PFSK-1 (cell line): ENCODE measurements at regions not wholly inside any gene's neighbourhood (a gene's known extent, or its start where the extent isn't known, plus 50 kb on each side); places are given as distances from the start of the nearest gene placed in this dataset.

Experiments
- FOXP2 ChIP-seq: optimal IDR thresholded peaks from 2 replicates; pipeline ENCODE3; 2011; ENCODE audit warnings: borderline replicate concordance, control low read depth, inconsistent platforms; ENCODE audit not compliant: insufficient read depth; ENCODE audit errors: extremely low read length, extremely low read depth
- POLR2AphosphoS5 ChIP-seq: IDR thresholded peaks from 2 replicates; pipeline ENCODE4 v1.6.1; 2012; ENCODE audit warnings: low read depth, mild to moderate bottlenecking, control low read depth, low read length, moderate library complexity
- REST ChIP-seq, 2 experiments: IDR thresholded peaks; 2 replicates each; pipeline versions ENCODE4 v1.6.1 to v1.8.0; 2011 to 2012; ENCODE audit warnings: low read depth in 2 of 2, low read length in 2 of 2, control low read depth in 1 of 2, inconsistent platforms in 1 of 2, mild to moderate bottlenecking in 1 of 2, moderate library complexity in 1 of 2; ENCODE audit not compliant: insufficient read depth in 1 of 2
- SIN3A ChIP-seq: IDR thresholded peaks from 2 replicates; pipeline ENCODE4 v1.6.1; 2012; ENCODE audit warnings: mild to moderate bottlenecking, low read length, moderate library complexity, borderline replicate concordance; ENCODE audit not compliant: insufficient read depth
- TAF1 ChIP-seq: IDR thresholded peaks from 2 replicates; pipeline ENCODE4 v1.6.1; 2012; ENCODE audit warnings: low read length, control low read depth, borderline replicate concordance; ENCODE audit not compliant: insufficient read depth

DNA sequence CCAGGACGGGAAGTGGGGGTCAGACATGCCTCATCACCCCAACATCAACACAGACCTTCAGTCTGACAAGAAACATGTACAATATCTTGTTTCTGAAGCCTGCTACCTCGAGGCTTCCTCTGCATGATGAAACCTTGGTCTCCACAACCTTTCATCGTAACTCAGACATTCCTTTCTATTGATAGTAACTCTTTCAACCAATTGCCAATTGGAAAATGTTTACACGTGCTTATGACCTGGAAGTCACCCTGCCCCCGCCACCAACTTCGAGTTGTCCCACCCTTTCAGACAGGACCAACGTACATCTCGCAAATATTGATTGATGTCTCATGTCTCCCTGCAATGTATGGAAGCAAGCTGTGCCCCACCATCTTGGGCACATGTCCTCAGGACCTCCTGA is 159.5 kb downstream of the ETS2 start:
- TF ChIP-seq SIN3A (no peak), REST (IDR thresholded peaks at IDR 0.05; ENCODE audit: insufficient read depth in 1 of 2, low read depth in 2 of 2, low read length in 2 of 2) (no peak), POLR2AphosphoS5 (no peak), FOXP2 (no peak), TAF1 (no peak)

DNA sequence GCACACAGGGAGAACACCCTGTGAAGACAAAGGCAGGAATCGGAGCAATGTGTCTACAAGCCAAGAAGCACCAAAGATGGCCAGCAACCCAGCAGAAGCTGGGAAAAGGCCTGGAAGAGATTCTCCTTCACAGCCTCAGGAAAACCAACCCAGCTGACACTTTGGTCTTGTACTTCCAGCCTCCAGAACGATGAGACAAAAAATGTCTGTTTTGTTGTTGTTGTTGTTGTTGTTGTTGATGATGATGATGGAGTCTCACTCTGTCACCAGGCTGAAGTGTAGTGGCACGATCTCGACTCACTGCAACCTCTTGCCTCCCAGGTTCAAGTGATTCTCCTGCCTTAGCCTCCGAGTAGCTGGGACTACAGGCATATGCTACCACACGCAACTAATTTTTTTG is 157.3 kb downstream of the ETS2 start:
- TF ChIP-seq SIN3A (no peak), FOXP2 (no peak), POLR2AphosphoS5 (no peak), TAF1 (no peak)

DNA sequence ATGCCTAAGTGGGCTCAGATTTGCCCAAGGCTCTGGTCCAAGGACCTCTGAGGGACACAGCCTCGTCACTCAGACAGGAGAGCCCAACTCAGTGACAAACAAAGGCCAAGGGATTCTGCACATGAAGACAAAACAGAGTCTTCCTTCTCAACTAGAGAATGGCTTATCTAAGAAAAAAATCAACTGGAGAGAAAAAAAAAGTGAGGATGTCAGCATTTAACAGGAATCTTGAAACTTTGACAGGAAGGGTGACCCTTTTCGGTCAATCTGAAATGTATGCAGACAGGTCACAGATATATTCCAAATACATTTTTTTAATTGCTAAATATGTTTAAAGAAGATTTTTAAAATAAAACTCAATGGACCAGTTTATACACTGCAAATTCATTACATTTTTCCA is 154.5 kb downstream of the ETS2 start:
- TF ChIP-seq REST (IDR thresholded peaks at IDR 0.05; ENCODE audit: insufficient read depth in 1 of 2, low read depth in 2 of 2, low read length in 2 of 2), result no peak
- no peak for TF ChIP-seq SIN3A
- TF ChIP-seq FOXP2, result no peak
- TF ChIP-seq TAF1, result no peak

DNA sequence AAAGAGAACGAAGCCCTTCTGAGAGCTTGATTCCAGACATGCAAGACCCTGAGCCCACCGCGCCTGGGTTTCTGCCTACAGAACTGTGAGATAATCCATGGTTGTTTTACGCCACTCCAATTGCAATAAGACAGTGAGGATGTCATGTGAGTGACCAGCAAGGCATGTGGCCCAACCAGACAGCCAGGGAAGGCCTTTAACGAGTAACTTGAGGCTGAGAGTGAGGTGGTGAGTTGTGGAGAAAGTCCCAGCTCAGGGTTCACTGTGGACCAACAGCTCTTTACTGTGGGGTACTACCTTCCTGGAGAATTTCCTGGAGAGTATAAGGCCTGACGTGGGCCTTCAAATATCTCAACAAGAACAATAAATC is 153.9 kb downstream of the ETS2 start:
- TF ChIP-seq POLR2AphosphoS5, result no peak
- TF ChIP-seq SIN3A, result no peak
- TF ChIP-seq FOXP2, result no peak
- no peak for TF ChIP-seq REST (IDR thresholded peaks at IDR 0.05; ENCODE audit: insufficient read depth in 1 of 2, low read depth in 2 of 2, low read length in 2 of 2)
- TF ChIP-seq TAF1, result no peak

- TF ChIP-seq REST (IDR thresholded peaks at IDR 0.05; ENCODE audit: insufficient read depth in 1 of 2, low read depth in 2 of 2, low read length in 2 of 2) (no peak), TAF1 (no peak), POLR2AphosphoS5 (no peak), FOXP2 (no peak), SIN3A (no peak)
These were observed 153.4 kb downstream of the ETS2 start for GRCh38 chr21:38958940-38959691.
